Type B pancreatic cell (in vitro differentiated cells): ENCODE measurements at regions not wholly inside any gene's neighbourhood (a gene's known extent, or its start where the extent isn't known, plus 50 kb on each side); places are given as distances from the start of the nearest gene placed in this dataset.
"Not testable (repeated sequence)": the region's sequence is repeated elsewhere in the genome, so short reads cannot be mapped to it uniquely, and the experiment has no call there.

Experiments
- DNase-seq: peaks from one replicate; pipeline ENCODE4 v3.0.0; 2021; ENCODE audit warnings: mixed read lengths; ENCODE audit not compliant: unreplicated experiment; ENCODE audit errors: extremely low spot score
- H3K27ac Mint-ChIP-seq: 2 replicates; pipeline ENCODE4 v1.8.0; 2021; ENCODE audit warnings: mild to moderate bottlenecking, mixed read lengths
- H3K27me3 Mint-ChIP-seq: 2 replicates; pipeline ENCODE4 v1.8.0; 2021; ENCODE audit warnings: mixed read lengths
- H3K36me3 Mint-ChIP-seq: 2 replicates; pipeline ENCODE4 v1.8.0; 2021; ENCODE audit warnings: mixed read lengths
- H3K4me1 Mint-ChIP-seq: one replicate; pipeline ENCODE4 v1.8.0; 2021; ENCODE audit warnings: mixed read lengths; ENCODE audit not compliant: unreplicated experiment
- H3K4me3 Mint-ChIP-seq: 2 replicates; pipeline ENCODE4 v1.8.0; 2021; ENCODE audit warnings: mild to moderate bottlenecking, mixed read lengths
- H3K9me3 Mint-ChIP-seq: 2 replicates; pipeline ENCODE4 v1.8.0; 2021; ENCODE audit warnings: mixed read lengths
- CTCF ChIP-seq: fragments of 200-600 bp; sonication (generic); conservative IDR thresholded peaks from 2 replicates; pipeline ENCODE4 v1.5.0; 2021; ENCODE audit warnings: antibody characterized with exemption, mild to moderate bottlenecking

- H3K4me3 Mint-ChIP-seq, result no peak overlapping the region
- H3K27ac Mint-ChIP-seq, result no peak overlapping the region
- no peak for TF ChIP-seq CTCF
- no peaks in the 10 kb centered on the region for H3K4me1 Mint-ChIP-seq
- H3K36me3 Mint-ChIP-seq, result no peaks in the 10 kb centered on the region
- DNase-seq, result no peak
- H3K9me3 Mint-ChIP-seq, result peaks cover 4% of the 10 kb centered on the region
- no peaks in the 10 kb centered on the region for H3K27me3 Mint-ChIP-seq
Observed at GRCh38 chrX:151042842-151043241, 59.7 kb downstream of the HMGB3 start.

- H3K4me3 Mint-ChIP-seq, H3K9me3 Mint-ChIP-seq, H3K27ac Mint-ChIP-seq, H3K36me3 Mint-ChIP-seq, H3K4me1 Mint-ChIP-seq, DNase-seq, H3K27me3 Mint-ChIP-seq: not testable (repeated sequence)
Observed at GRCh38 chrX:151066373-151066772, 83.2 kb downstream of the HMGB3 start.

GRCh38 chrX:151073767-151074166 lies 90.6 kb downstream of the HMGB3 start:
- no peaks in the 10 kb centered on the region for H3K27me3 Mint-ChIP-seq
- DNase-seq, result no peak
- peaks cover 5% of the 10 kb centered on the region for H3K9me3 Mint-ChIP-seq
- H3K27ac Mint-ChIP-seq, result no peak overlapping the region
- H3K4me1 Mint-ChIP-seq, result no peaks in the 10 kb centered on the region
- H3K4me3 Mint-ChIP-seq, result no peak overlapping the region
- H3K36me3 Mint-ChIP-seq, result no peaks in the 10 kb centered on the region
- TF ChIP-seq CTCF, result no peak

- H3K36me3 Mint-ChIP-seq, result no peaks in the 10 kb centered on the region
Observed at GRCh38 chrX:151081016-151081415, 95.4 kb upstream of the GPR50 start.

GRCh38 chrX:151082077-151082948 lies 94.1 kb upstream of the GPR50 start:
- Mint-ChIP-seq H3K4me1 (no peaks in the 10 kb centered on the region), H3K36me3 (no peaks in the 10 kb centered on the region), H3K27me3 (peaks cover 19% of the 10 kb centered on the region), H3K9me3 (no peaks in the 10 kb centered on the region), H3K27ac (no peak overlapping the region), H3K4me3 (peak overlapping the region; percentile 64)
- peak; percentile 81 for DNase-seq
- TF ChIP-seq CTCF, result peak; percentile 88

More at GRCh38 chrX:151081016-151081415, 95.4 kb upstream of the GPR50 start:
- TF ChIP-seq CTCF, result no peak
- no peak overlapping the region for H3K27ac Mint-ChIP-seq
- H3K4me1 Mint-ChIP-seq, result no peaks in the 10 kb centered on the region
- no peak for DNase-seq
- H3K27me3 Mint-ChIP-seq, result peaks cover 19% of the 10 kb centered on the region
- no peak overlapping the region for H3K4me3 Mint-ChIP-seq
- H3K9me3 Mint-ChIP-seq, result no peaks in the 10 kb centered on the region

- H3K36me3 Mint-ChIP-seq, result no peaks in the 10 kb centered on the region
- no peak for TF ChIP-seq CTCF
- no peak for DNase-seq
- peaks cover 19% of the 10 kb centered on the region for H3K27me3 Mint-ChIP-seq
- H3K9me3 Mint-ChIP-seq, result no peaks in the 10 kb centered on the region
- H3K27ac Mint-ChIP-seq, result no peak overlapping the region
- H3K4me3 Mint-ChIP-seq, result no peak overlapping the region
- no peaks in the 10 kb centered on the region for H3K4me1 Mint-ChIP-seq
Observed at GRCh38 chrX:151084454-151084853, 91.9 kb upstream of the GPR50 start.
